ENCODE measurements at regions not wholly inside any gene's neighbourhood (a gene's known extent, or its start where the extent isn't known, plus 50 kb on each side); places are given as distances from the start of the nearest gene placed in this dataset.
A peak's percentile ranks its signal among the peaks of the same experiment; 100 is the strongest.

GRCh38 chr6:16884526-16884925 lies 123.3 kb upstream of the ATXN1 start:
- H3K4me1 Mint-ChIP-seq = peaks cover 12% of the 10 kb centered on the region
- H3K9me3 Mint-ChIP-seq = peaks cover 44% of the 10 kb centered on the region
- DNase-seq (ENCODE audit: low spot score) (peak; percentile 14), ATAC-seq (no peak; the same call in 2 of the 3 replicates)
- no peak overlapping the region for H3K4me3 ChIP-seq
- H3F3A ChIP-seq (replicated peaks; ENCODE audit: low read depth) = no peaks in the 10 kb centered on the region
- TF ChIP-seq CREB1 (CRISPR knock-in tag; IDR thresholded peaks at IDR 0.05; ENCODE audit: low read depth) (no peak), ZNF114 (CRISPR knock-in tag; IDR thresholded peaks at IDR 0.05) (no peak), POLR2AphosphoS5 (IDR thresholded peaks at IDR 0.05; ENCODE audit: low read depth) (no peak), REST (IDR thresholded peaks at IDR 0.05; ENCODE audit: unreplicated experiment) (no peak), JUNB (IDR thresholded peaks at IDR 0.05; ENCODE audit: unreplicated experiment) (no peak), NANOG (IDR thresholded peaks at IDR 0.05; ENCODE audit: borderline replicate concordance) (no peak), CTCF (conservative IDR thresholded peaks at IDR 0.05; ENCODE audit: low read depth in 2 of 2) (no peak), ZNF331 (CRISPR knock-in tag; IDR thresholded peaks at IDR 0.05; ENCODE audit: low read depth) (no peak), ETS1 (IDR thresholded peaks at IDR 0.05) (no peak), ZNF462 (CRISPR knock-in tag; IDR thresholded peaks at IDR 0.05) (no peak), EZH2phosphoT487 (IDR thresholded peaks at IDR 0.05; ENCODE audit: unreplicated experiment) (no peak), STAT1 (IDR thresholded peaks at IDR 0.05; ENCODE audit: unreplicated experiment) (no peak), EZH2 (IDR thresholded peaks at IDR 0.05; ENCODE audit: low read depth, unreplicated experiment) (no peak)
- no peak overlapping the region for H2AFZ ChIP-seq
- H4K20me1 ChIP-seq (replicated peaks; ENCODE audit: insufficient read depth) = no peaks in the 10 kb centered on the region
- peaks cover 8% of the 10 kb centered on the region for H3K4me1 ChIP-seq (ENCODE audit: insufficient read depth)
- H3K27ac Mint-ChIP-seq = no peak overlapping the region
- H3K79me2 ChIP-seq (replicated peaks; ENCODE audit: insufficient read depth) = no peaks in the 10 kb centered on the region
- no peak overlapping the region for H3K27ac ChIP-seq (ENCODE audit: low read depth)
- no peaks in the 10 kb centered on the region for H3K36me3 ChIP-seq (ENCODE audit: insufficient read depth)
- no peak overlapping the region for H3K4me3 Mint-ChIP-seq
- H3K9me2 ChIP-seq (ENCODE audit: insufficient read depth) = no peaks in the 10 kb centered on the region; the same call in 1 of the 2 replicates
- H3K27me3 ChIP-seq (ENCODE audit: insufficient read depth) = no peaks in the 10 kb centered on the region
- peak overlapping the region; percentile 17; the same call in 1 of the 2 replicates for H3K4me2 ChIP-seq
- H3K27me3 Mint-ChIP-seq (ENCODE audit: insufficient read depth, low read depth, poor library complexity) = peaks cover 5% of the 10 kb centered on the region
- H3K36me3 Mint-ChIP-seq (ENCODE audit: low read depth) = peaks cover 23% of the 10 kb centered on the region

Data from GM23338 (cell line).